Stimulated activated effector memory CD8-positive, alpha-beta T cell treated with anti-CD3 and anti-CD28 coated beads, Interleukin-12 subunit alpha, Interleukin-12 subunit beta, amount 100 ng/mL, for 72 hours (primary cell): ENCODE measurements at regions not wholly inside any gene's neighbourhood (a gene's known extent, or its start where the extent isn't known, plus 50 kb on each side); places are given as distances from the start of the nearest gene placed in this dataset.
A peak's percentile ranks its signal among the peaks of the same experiment; 100 is the strongest.
"Not testable (repeated sequence)": the region's sequence is repeated elsewhere in the genome, so short reads cannot be mapped to it uniquely, and the experiment has no call there.

Source experiments
- ATAC-seq: fragments of 150-1000 bp; cut with Tn5 transposase; 2 replicates; pipeline ENCODE4 v1.10.0; 2021
- DNase-seq, 2 donors: peaks; one replicate each; pipeline ENCODE4 v3.0.0; 2021 to 2022; ENCODE audit warnings: low spot score in 2 of 2
- H3K27ac Mint-ChIP-seq: one replicate; pipeline ENCODE4 v1.8.0; 2022; ENCODE audit warnings: mild to moderate bottlenecking, mixed read lengths
- H3K36me3 Mint-ChIP-seq: one replicate; pipeline ENCODE4 v1.8.0; 2022; ENCODE audit warnings: mild to moderate bottlenecking, mixed read lengths
- H3K4me1 Mint-ChIP-seq: one replicate; pipeline ENCODE4 v1.8.0; 2022; ENCODE audit warnings: mixed read lengths
- H3K4me3 Mint-ChIP-seq: one replicate; pipeline ENCODE4 v1.8.0; 2022; ENCODE audit warnings: mild to moderate bottlenecking, mixed read lengths
- H3K9me3 Mint-ChIP-seq: one replicate; pipeline ENCODE4 v1.8.0; 2022; ENCODE audit warnings: mixed read lengths

DNA sequence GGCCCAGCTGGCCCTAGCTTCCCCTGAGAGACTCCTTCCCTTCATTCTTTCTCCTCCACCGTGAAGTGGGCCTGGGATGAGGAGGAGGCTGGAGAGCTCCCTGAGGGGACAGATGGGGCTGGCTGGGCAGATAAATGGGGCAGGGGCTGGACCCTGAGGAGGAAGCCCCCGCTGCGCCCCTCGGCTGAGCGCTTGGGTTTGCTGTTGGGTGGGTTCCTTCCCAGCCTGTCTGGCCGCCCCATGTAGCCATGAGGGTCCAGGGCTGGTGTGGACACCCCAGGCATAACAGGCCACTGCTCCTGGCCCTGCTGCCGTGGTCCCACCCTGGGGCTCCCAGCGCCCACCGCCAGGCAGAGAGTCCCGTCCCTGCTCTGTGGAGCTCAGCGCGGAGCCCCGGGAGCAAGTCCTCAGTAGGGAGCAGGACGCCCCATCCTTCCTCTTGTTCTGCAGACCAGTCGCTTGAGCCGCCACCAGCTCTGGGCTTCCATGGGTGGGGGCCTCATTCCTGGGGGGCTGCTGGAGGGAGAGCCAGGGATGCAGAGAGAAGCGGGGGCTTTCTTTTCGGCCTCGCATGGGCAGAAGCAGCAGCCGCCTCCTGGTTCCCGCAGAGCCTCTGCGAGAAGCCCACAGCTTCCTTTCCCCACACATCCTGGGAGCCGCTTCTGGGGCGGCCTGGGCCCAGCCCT is 266.4 kb upstream of the TCERG1L start:
- Mint-ChIP-seq H3K4me3 (no peak overlapping the region), H3K9me3 (no peaks in the 10 kb centered on the region), H3K36me3 (no peaks in the 10 kb centered on the region), H3K4me1 (no peaks in the 10 kb centered on the region), H3K27ac (no peak overlapping the region)
- peak in 1 of 2 donors; percentile 0 for DNase-seq
- peak; percentile 9 for ATAC-seq

DNA sequence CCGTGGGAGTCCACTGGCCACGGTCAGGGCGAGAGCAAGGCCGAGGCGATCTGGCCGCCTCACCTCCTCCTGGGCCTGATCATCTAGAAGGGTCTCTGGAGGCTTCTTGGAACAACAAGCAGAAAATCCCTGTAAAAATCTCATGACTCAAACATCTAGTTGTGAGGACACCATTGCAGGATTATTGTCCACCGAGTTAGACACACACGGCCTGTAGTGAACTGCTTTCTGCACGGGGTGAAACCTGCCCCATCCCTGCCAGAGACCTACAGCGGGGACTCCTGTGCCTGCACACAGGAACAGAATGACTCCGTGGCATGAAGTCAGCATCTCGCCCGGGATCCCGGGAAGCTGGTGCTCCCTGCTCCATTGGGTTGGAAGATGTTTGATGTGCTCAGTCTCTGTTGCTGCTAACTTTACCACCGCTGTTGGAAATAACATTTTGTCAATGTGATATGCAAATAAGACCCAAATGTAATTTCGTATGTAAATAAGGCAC is 267.0 kb upstream of the TCERG1L start:
- Mint-ChIP-seq H3K4me3 (no peak overlapping the region), H3K27ac (no peak overlapping the region), H3K4me1 (no peaks in the 10 kb centered on the region), H3K9me3 (no peaks in the 10 kb centered on the region), H3K36me3 (no peaks in the 10 kb centered on the region)
- DNase-seq (peak in 1 of 2 donors; percentile 7), ATAC-seq (peak; percentile 23)

DNA sequence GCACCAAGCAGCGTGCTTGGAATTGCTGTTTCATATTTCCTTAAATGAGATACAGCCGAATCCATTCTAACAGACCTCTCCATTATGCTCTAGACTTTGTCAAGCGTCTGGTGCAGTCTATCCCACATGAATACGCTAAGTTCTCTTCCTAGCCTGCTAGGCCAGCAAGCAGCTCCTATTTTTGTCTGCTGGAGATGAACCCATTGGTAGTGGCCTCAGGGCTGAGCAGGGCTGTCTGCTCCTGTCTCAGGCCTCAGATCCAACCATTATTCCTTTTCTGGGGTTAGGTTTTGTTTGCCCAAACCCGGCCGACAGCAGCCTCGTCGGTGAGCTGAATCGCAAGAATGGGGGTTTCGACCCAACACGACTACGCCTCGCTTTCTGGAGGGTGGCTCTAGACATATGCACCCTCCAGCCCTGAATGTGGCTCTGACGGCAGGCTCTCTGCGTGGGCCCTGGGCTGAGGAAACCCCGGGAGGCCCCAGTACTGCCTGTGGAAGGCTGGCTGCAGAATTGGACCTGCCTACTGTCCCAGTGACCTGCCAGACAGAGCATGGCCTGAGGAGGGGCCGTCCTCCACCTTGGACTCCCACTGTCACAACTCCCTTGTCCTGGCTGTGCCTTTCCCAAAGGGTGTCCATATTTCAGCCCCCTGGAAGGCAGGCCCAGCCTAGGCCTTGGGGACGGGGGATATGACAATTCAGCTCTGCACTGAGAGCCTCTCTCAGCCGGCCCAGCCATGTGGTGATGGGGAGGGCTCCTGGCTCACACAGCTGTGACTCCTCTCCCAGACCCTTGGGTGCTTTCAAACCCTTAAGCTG is 267.9 kb upstream of the TCERG1L start:
- DNase-seq = peak in 1 of 2 donors; percentile 38
- no peak overlapping the region for H3K27ac Mint-ChIP-seq

DNA sequence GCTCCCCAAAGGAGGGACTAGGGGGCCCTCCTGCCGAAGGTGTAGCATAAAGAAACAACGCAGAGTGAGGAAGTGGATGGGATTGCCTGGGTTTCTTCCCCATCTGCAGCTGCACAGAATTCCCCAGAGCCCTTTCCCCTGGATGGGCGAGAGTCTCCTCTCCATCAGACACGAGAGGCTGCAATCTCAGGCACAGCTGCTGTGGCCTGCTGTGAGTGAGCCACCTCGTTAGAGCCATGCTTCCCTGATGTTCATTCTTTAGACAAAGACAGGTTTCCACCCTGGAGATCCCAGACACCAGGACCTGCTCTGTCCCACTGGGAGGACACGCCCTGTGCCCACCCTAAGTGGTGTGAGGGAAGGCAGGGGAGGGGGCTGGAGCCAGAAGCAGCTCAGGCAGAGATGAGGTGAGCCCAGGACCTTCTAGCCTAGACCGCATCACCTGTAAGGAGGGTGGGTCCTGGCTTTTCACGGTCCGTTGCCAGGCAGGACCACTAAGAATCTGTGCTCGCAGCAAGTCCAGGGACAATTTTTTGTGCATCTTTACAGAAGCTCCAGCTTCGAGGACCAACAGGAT is 268.6 kb upstream of the TCERG1L start:
- Mint-ChIP-seq H3K4me1 (no peaks in the 10 kb centered on the region), H3K27ac (no peak overlapping the region), H3K36me3 (no peaks in the 10 kb centered on the region), H3K4me3 (no peak overlapping the region), H3K9me3 (no peaks in the 10 kb centered on the region)
- peak in 1 of 2 donors; percentile 37 for DNase-seq
- no peak for ATAC-seq

More for the DNA sequence above, 267.9 kb upstream of the TCERG1L start:
- Mint-ChIP-seq H3K4me3 (no peak overlapping the region), H3K4me1 (no peaks in the 10 kb centered on the region), H3K9me3 (no peaks in the 10 kb centered on the region), H3K36me3 (no peaks in the 10 kb centered on the region)
- no peak for ATAC-seq

DNA sequence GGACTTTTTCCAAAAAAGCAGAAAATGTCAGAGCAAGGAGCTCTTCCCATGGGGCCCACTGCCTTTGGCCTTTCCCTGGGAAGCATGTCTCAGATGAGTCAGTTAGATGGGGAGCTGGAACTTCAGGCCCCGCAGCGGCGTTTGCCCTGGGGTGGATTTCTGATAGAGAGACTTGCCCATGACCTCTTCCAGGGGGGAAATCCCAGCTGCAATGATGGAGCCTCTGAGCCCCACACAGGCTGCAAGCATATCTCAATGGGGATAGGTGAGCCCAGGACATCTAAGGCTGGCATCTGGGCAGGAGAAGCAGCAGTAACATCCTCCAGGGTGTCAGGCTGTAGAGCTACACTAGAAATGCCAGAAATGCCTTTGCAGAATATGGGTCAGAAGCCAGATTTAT is 269.2 kb upstream of the TCERG1L start:
- H3K27ac Mint-ChIP-seq = no peak overlapping the region
- no peaks in the 10 kb centered on the region for H3K4me1 Mint-ChIP-seq
- DNase-seq = no peak
- no peak overlapping the region for H3K4me3 Mint-ChIP-seq
- ATAC-seq = no peak
- H3K9me3 Mint-ChIP-seq = no peaks in the 10 kb centered on the region
- no peaks in the 10 kb centered on the region for H3K36me3 Mint-ChIP-seq

DNA sequence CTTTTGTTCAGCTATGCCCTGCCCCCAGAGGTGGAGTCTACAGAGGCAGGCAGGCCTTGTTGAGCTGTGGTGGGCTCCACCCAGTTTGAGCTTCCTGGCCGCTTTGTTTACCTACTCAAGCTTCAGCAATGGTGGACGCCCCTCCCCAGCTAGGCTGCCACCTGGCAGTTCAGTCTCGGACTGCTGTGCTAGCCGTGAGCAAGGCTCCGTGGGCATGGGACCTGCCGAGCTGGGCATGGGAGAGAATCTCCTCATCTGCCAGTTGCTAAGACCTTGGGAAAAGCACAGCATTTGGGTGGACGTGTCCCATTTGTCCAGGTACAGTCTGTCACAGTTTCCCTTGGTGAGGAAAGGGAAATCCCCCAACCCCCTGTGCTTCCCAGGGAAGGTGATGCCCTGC is 270.0 kb upstream of the TCERG1L start:
- ATAC-seq, DNase-seq, H3K27ac Mint-ChIP-seq, H3K4me1 Mint-ChIP-seq, H3K36me3 Mint-ChIP-seq, H3K9me3 Mint-ChIP-seq, H3K4me3 Mint-ChIP-seq: not testable (repeated sequence)

DNA sequence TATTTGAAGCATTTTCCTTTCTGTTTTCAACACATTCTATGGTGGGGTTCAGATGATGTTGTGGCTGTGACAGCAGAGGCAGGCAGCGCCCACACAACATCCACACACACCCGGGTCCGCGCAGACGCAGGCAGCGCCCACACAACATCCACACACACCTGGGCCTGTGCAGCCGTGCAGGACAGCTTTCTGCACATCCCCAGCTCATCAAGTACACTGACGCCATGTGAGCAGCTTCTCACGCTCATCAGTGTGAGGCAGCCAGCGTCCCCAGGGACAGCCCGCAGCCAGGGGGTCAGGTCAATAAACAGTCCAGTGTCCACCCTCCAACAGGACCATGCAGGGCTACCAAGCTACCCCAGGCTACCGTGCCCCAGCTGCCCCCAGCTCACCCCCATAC is 272.8 kb upstream of the TCERG1L start:
- Mint-ChIP-seq H3K9me3 (no peaks in the 10 kb centered on the region), H3K4me1 (no peaks in the 10 kb centered on the region), H3K27ac (no peak overlapping the region), H3K36me3 (no peaks in the 10 kb centered on the region), H3K4me3 (no peak overlapping the region)
- ATAC-seq (no peak), DNase-seq (no peak)

DNA sequence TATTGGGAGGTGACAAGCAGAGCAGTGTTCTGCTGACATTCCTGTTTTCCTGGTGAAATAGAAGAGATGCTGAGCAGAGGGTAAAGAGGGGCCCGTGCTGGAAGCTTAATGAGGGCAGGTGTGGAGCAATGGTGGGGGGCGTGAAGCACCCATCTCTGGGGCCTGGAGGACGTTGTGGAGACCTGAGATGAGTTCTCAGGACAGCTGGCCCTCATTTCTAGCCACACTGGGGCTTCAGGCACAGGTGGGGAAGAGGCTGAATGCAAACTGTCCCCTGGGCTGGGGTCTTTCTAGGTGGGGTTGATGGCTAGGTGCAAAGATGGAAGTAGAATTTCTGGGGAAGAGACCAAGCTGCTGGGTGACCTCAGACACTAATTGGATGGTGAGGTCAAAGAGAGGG is 274.2 kb upstream of the TCERG1L start:
- Mint-ChIP-seq H3K36me3 (no peaks in the 10 kb centered on the region), H3K4me3 (no peak overlapping the region), H3K4me1 (no peaks in the 10 kb centered on the region), H3K27ac (no peak overlapping the region), H3K9me3 (no peaks in the 10 kb centered on the region)
- ATAC-seq (no peak), DNase-seq (no peak)

DNA sequence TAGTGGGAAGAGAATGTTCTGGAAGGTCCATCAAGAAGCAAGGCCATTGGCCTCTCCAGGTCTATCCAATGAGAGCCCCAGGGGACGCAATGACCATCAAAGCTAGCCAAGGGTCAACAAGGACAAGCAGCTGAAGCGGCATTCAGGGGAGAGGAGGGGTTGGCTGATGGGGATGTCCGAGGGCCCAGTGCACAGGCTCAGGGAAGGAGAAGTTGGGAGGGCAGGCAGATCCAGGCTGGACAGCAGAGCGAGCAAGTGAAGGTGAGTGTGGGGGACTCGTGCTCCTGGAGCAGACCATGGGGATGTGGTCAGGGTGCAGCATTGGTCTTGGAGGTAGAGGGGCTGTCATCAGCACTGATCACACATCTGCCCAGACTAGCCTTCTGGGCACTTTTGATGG is 275.4 kb upstream of the TCERG1L start:
- Mint-ChIP-seq H3K27ac (no peak overlapping the region), H3K9me3 (peaks cover under 1% of the 10 kb centered on the region), H3K36me3 (no peaks in the 10 kb centered on the region), H3K4me1 (no peaks in the 10 kb centered on the region), H3K4me3 (no peak overlapping the region)
- DNase-seq (no peak), ATAC-seq (no peak)

DNA sequence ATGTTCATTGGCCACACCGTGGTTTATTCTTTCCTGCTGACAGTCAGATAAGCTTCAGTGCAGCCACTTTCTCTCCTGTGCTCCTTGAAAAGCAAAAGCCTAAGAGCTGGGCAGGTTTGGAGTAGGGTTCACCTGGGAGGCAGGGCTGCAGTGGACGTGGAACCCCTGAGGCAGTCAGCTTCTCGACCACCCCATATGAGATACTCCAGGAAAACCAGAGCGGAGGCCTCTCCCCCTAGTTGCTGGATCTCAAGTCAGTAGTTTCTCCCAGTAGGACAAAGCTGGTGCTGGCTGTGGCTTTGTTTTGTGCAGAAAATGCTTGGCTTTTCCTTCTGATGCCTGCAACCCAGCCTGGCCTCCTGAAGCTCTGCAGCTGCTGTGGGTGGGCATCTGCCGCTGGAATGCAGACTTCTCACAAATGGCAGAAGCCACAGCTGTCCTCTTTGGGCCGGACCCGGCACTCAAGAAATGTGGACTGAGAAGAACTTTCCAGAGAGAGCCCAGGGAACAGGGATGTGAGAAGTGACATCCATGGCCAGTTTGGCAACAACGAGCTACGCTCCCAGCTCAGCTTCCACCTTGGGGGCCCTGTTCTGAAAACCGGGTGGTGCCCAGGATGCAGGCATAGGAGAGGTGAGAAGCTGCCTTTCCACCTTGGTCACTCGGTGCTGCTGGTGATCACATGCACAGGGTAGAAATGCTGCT is 276.6 kb upstream of the TCERG1L start:
- Mint-ChIP-seq H3K9me3 (peaks cover 3% of the 10 kb centered on the region), H3K4me1 (no peaks in the 10 kb centered on the region), H3K27ac (no peak overlapping the region), H3K4me3 (no peak overlapping the region), H3K36me3 (no peaks in the 10 kb centered on the region)
- DNase-seq = no peak
- no peak for ATAC-seq

DNA sequence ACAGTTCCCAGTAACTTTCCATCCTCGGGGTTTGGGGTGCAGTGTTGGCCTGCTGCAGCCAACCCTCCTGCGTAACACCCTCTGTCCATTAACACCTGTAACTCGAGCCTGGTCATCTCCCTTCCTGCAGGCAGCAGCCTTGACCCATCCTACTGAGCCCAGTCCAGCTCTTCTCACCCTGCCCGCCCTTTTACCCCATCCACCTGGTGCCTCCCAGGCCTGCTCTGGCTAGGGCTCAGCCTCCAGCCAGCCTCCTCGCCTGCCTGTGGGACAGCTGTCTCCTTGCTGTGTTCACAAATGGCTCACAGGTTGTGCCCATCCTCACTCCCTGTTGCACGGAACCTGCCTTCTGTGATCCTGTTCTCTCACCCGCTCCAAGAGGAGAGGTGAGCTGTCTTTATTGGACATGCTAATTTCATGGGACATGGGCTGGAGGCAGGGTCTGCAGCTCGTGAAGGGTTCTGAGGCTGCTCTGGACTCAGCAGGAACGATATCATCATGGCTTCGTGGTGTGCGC is 277.2 kb upstream of the TCERG1L start:
- no peak for ATAC-seq
- Mint-ChIP-seq H3K4me1 (no peaks in the 10 kb centered on the region), H3K4me3 (no peak overlapping the region), H3K9me3 (peaks cover 3% of the 10 kb centered on the region), H3K27ac (no peak overlapping the region), H3K36me3 (no peaks in the 10 kb centered on the region)
- no peak for DNase-seq

DNA sequence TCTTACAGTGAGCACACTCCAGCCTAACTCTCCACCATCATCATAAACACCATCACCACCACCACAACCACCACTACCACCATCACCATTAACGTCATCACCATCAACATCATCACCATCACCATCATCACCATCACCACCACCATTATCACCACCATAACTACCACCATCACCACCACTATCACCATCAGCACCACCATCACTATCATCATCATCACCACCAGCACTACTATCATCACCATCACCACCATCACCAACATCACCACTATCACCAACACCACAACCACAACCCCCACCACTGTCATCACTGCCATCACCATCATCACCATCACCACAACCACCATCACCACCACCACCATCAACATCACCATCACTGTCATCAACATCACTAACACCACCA is 279.0 kb upstream of the TCERG1L start:
- Mint-ChIP-seq H3K27ac (no peak overlapping the region), H3K9me3 (peaks cover 3% of the 10 kb centered on the region), H3K36me3 (no peaks in the 10 kb centered on the region), H3K4me3 (no peak overlapping the region), H3K4me1 (no peaks in the 10 kb centered on the region)
- ATAC-seq = no peak
- no peak for DNase-seq

DNA sequence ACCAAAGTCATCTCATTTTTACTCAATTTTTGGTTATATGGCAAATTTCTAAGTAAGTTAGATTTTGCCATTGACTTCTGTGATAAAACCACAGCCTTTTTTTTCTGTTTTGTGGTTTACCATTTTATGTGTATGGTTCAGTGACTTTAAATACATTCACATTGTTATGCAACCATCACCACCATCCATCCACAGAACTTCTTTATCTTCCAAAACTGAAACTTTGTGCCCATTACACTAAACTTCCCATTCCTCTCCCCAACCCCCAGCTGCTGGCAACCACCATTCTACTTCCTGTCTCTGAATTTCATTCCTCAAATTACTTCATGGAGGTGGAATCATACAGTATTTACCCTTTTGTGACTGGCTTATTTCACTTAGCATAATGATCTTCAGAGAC is 280.4 kb upstream of the TCERG1L start:
- Mint-ChIP-seq H3K9me3 (peaks cover 3% of the 10 kb centered on the region), H3K4me3 (no peak overlapping the region), H3K27ac (no peak overlapping the region), H3K36me3 (no peaks in the 10 kb centered on the region), H3K4me1 (no peaks in the 10 kb centered on the region)
- ATAC-seq (no peak), DNase-seq (no peak)

DNA sequence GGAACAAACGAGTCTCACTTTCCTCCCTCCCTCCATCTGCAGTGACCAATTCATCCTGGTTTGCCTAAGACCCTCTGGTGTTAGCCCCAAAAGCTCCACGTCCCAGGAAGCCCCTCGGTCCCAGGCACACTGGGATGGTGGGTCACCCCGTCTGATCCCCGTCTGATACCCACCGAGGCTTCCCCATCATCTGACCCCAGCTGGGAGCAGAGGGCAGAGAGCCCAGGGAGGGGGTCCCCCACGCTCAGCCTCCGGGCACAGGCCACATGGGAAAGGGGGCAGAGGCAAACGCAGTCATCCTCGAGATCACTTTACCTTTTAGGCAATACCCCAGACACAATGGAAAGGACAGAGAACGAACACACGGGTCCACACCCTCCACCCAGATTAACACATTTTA is 291.6 kb upstream of the PPP2R2D start:
- Mint-ChIP-seq H3K27ac (no peak overlapping the region), H3K4me1 (no peaks in the 10 kb centered on the region), H3K4me3 (no peak overlapping the region), H3K9me3 (peaks cover 10% of the 10 kb centered on the region), H3K36me3 (no peaks in the 10 kb centered on the region)
- no peak for ATAC-seq
- no peak for DNase-seq

DNA sequence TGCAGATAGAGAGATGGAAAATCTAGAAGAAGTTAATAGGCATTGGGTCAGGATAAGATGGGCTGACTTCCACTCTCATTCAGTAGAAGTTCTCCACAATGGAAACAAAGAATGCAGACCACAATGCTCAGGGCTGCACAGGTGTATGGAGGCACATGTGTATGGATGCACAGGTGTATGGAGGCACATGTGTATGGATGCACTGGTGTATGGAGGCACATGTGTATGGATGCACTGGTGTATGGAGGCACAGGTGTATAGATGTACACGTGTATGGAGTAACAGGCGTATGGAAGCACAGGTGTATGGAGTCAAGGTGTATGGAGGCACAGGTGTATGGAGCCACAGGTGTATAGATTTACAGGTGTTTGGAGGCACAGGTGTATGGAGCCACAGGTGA is 285.7 kb upstream of the PPP2R2D start:
- H3K4me3 Mint-ChIP-seq = no peak overlapping the region
- H3K9me3 Mint-ChIP-seq = no peaks in the 10 kb centered on the region
- H3K27ac Mint-ChIP-seq = no peak overlapping the region
- H3K4me1 Mint-ChIP-seq = no peaks in the 10 kb centered on the region
- DNase-seq (no peak), ATAC-seq (no peak)
- no peaks in the 10 kb centered on the region for H3K36me3 Mint-ChIP-seq
